K562 (cell line): ENCODE measurements at regions not wholly inside any gene's neighbourhood (a gene's known extent, or its start where the extent isn't known, plus 50 kb on each side); places are given as distances from the start of the nearest gene placed in this dataset.
"Not testable (repeated sequence)": the region's sequence is repeated elsewhere in the genome, so short reads cannot be mapped to it uniquely, and the experiment has no call there.

ENCODE experiments used
- ATAC-seq: fragments of 200-7000 bp; cut with Tn5 transposase; 3 replicates; pipeline ENCODE4 v1.9.1; 2020; ENCODE audit warnings: moderate library complexity
- BruUV-seq: library from RNA; stranded (reverse); fragments of 400-500 nt; replicated peaks from 2 replicates; lab custom pipeline; 2021; lab: Mats Ljungman, UMichigan
- CTCF ChIA-PET: fragments of 300-600 bp; formaldehyde crosslinking; extraction: SDS; loops from one replicate; lab custom pipeline; 2021; ENCODE audit warnings: low intra/inter-chr PET ratio; lab: Yijun Ruan, JAX
- POLR2A ChIA-PET: fragments of 300-600, 350-650 bp; sonication (Branson Sonifier 250); formaldehyde crosslinking; extraction: SDS; loops from one replicate; lab custom pipeline; 2021; ENCODE audit warnings: antibody characterized with exemption, inconsistent platforms; lab: Yijun Ruan, JAX
- DNase-seq, 4 experiments: peaks; one replicate each; pipeline versions ENCODE4 v3.0.0 to v3.0.0-alpha.2; 2011 to 2018; ENCODE audit warnings: low spot score in 3 of 4, mixed read lengths in 3 of 4; ENCODE audit errors: extremely low read depth in 1 of 4
- FAIRE-seq: peaks from 2 replicates; lab custom pipeline; 2011; peaks lifted over from hg19 to GRCh38; lab: Jason Lieb, UNC
- H2AFZ ChIP-seq: 2 replicates; pipeline ENCODE4 v1.6.0; 2011; ENCODE audit warnings: low read depth, low read length, control low read depth, inconsistent platforms
- H3K27ac ChIP-seq: fragments of 200-600 bp; 3 replicates; pipeline ENCODE4 v1.8.0; 2011; ENCODE audit warnings: low read depth, mild to moderate bottlenecking, control low read depth, inconsistent platforms, low read length, moderate library complexity, mixed read lengths; ENCODE audit errors: extremely low read depth
- H3K27me3 ChIP-seq, 2 experiments: fragments of 300-600 bp in 1 of 2; 2 replicates in 1 of 2; 3 replicates in 1 of 2; pipeline versions ENCODE4 v1.6.0 to v1.8.0; 2011; ENCODE audit warnings: inconsistent platforms in 2 of 2, low read length in 2 of 2, mild to moderate bottlenecking in 1 of 2, mixed read lengths in 1 of 2, moderate library complexity in 1 of 2; ENCODE audit not compliant: control insufficient read depth in 2 of 2, insufficient read depth in 2 of 2
- H3K36me3 ChIP-seq: fragments of 300-600 bp; 3 replicates; pipeline ENCODE4 v1.8.0; 2011; ENCODE audit warnings: mild to moderate bottlenecking, low read length, inconsistent platforms; ENCODE audit not compliant: control insufficient read depth, insufficient read depth
- H3K4me1 ChIP-seq, 2 experiments: fragments of 200-600 bp in 1 of 2; replicated peaks in 1 of 2; 2 replicates in 1 of 2; 3 replicates in 1 of 2; pipeline versions ENCODE4 v1.5.1 to v1.8.0; 2011; ENCODE audit warnings: inconsistent platforms in 2 of 2, low read length in 2 of 2, mild to moderate bottlenecking in 1 of 2, mixed read lengths in 1 of 2, moderate library complexity in 1 of 2; ENCODE audit not compliant: control insufficient read depth in 2 of 2, insufficient read depth in 2 of 2
- H3K4me2 ChIP-seq: 2 replicates; pipeline ENCODE4 v1.6.1; 2011; ENCODE audit warnings: low read length, control low read depth, inconsistent platforms, mixed read lengths; ENCODE audit not compliant: insufficient read depth
- H3K4me3 ChIP-seq: fragments of 200-600 bp; sonication (generic), shearing (Covaris generic); 2 replicates; pipeline ENCODE4 v1.5.1; 2016; ENCODE audit warnings: control low read depth, inconsistent platforms
- H3K79me2 ChIP-seq: fragments of 200-600 bp; 3 replicates; pipeline ENCODE4 v1.8.0; 2011; ENCODE audit warnings: low read length, inconsistent platforms; ENCODE audit not compliant: control insufficient read depth, insufficient read depth
- H3K9ac ChIP-seq, 2 experiments: 2 replicates each; pipeline versions ENCODE4 v1.6.0 to v1.6.1; 2011; ENCODE audit warnings: low read depth in 2 of 2, low read length in 2 of 2, control low read depth in 1 of 2, inconsistent platforms in 1 of 2, mild to moderate bottlenecking in 1 of 2, mixed read lengths in 1 of 2; ENCODE audit not compliant: insufficient read depth in 1 of 2
- H3K9me1 ChIP-seq: one replicate; pipeline ENCODE4 v1.6.0; 2011; ENCODE audit warnings: inconsistent platforms, mild to moderate bottlenecking, low read length, moderate library complexity; ENCODE audit not compliant: control insufficient read depth, insufficient read depth
- H3K9me3 ChIP-seq: replicated peaks from 2 replicates; pipeline ENCODE4 v1.5.1; 2011; ENCODE audit warnings: low read depth, low read length, inconsistent platforms; ENCODE audit not compliant: control insufficient read depth, insufficient read depth
- H4K20me1 ChIP-seq: replicated peaks from 2 replicates; pipeline ENCODE4 v1.6.1; 2011; ENCODE audit warnings: low read length, inconsistent platforms, mixed read lengths; ENCODE audit not compliant: control insufficient read depth, insufficient read depth
- WGBS: fragments of 100-300 bp; shearing (Covaris generic); methylation state at CpG from one replicate; pipeline ENCODE4 v1.1.6; 2016; ENCODE audit warnings: low coverage, mixed read lengths; ENCODE audit not compliant: insufficient coverage; ENCODE audit errors: missing lambda C conversion rate; 5-methylcytosine and 5-hydroxymethylcytosine counted together
- in situ Hi-C: fragments of 300-500 bp; cut with MboI; formaldehyde crosslinking; loops from 4 replicates; pipeline ENCODE4 v1.15.0; 2018; ENCODE audit warnings: inconsistent platforms, mixed read lengths
- intact Hi-C: fragments of 100-400 bp; cut with micrococcal nuclease; formaldehyde crosslinking; loops from 2 replicates; pipeline ENCODE4 v1.14.2; 2022

GRCh38 chr9:41053666-41054363 is 74.7 kb downstream of the FOXD4L6 start:
- H3K4me3 ChIP-seq, H3K36me3 ChIP-seq, FAIRE-seq, H2AFZ ChIP-seq, H3K9ac ChIP-seq, H3K9me1 ChIP-seq, POLR2A ChIA-PET, ATAC-seq, in situ Hi-C loops, BruUV-seq, H4K20me1 ChIP-seq, CTCF ChIA-PET, H3K79me2 ChIP-seq, H3K4me1 ChIP-seq, DNase-seq, H3K27ac ChIP-seq, H3K4me2 ChIP-seq, H3K9me3 ChIP-seq, H3K27me3 ChIP-seq, intact Hi-C loops: not testable (repeated sequence)
- WGBS = 5% methylated on average over 3 of the region's 4 CpGs

GRCh38 chr9:41048672-41049071 is 79.8 kb downstream of the FOXD4L6 start:
- H3K4me1 ChIP-seq, DNase-seq, H2AFZ ChIP-seq, ATAC-seq, CTCF ChIA-PET, in situ Hi-C loops, H3K27me3 ChIP-seq, H3K4me3 ChIP-seq, H3K4me2 ChIP-seq, H3K9me3 ChIP-seq, H3K9ac ChIP-seq, H3K27ac ChIP-seq, BruUV-seq, H3K9me1 ChIP-seq, H3K36me3 ChIP-seq, FAIRE-seq, H3K79me2 ChIP-seq, intact Hi-C loops, H4K20me1 ChIP-seq, POLR2A ChIA-PET: not testable (repeated sequence)
- no CpG with 5 or more reads among the region's 2 CpGs for WGBS

- DNase-seq, FAIRE-seq, ATAC-seq, H3K36me3 ChIP-seq, H3K4me2 ChIP-seq, H3K9me1 ChIP-seq, H3K9me3 ChIP-seq, H3K27ac ChIP-seq, BruUV-seq, H4K20me1 ChIP-seq, H3K4me3 ChIP-seq, H3K9ac ChIP-seq, CTCF ChIA-PET, H3K79me2 ChIP-seq, H3K4me1 ChIP-seq, intact Hi-C loops, in situ Hi-C loops, POLR2A ChIA-PET, H3K27me3 ChIP-seq, H2AFZ ChIP-seq: not testable (repeated sequence)
Observed at GRCh38 chr9:41047792-41048191, 80.7 kb downstream of the FOXD4L6 start.

- H3K4me1 ChIP-seq, POLR2A ChIA-PET, intact Hi-C loops, H3K4me3 ChIP-seq, BruUV-seq, ATAC-seq, H3K9ac ChIP-seq, H3K4me2 ChIP-seq, H3K9me1 ChIP-seq, H4K20me1 ChIP-seq, H3K27me3 ChIP-seq, DNase-seq, H3K27ac ChIP-seq, H2AFZ ChIP-seq, H3K36me3 ChIP-seq, FAIRE-seq, H3K9me3 ChIP-seq, in situ Hi-C loops, CTCF ChIA-PET, H3K79me2 ChIP-seq: not testable (repeated sequence)
- 32% methylated on average over 2 of the region's 2 CpGs for WGBS
Observed at GRCh38 chr9:41044930-41045329, 83.6 kb downstream of the FOXD4L6 start.
